Liver (tissue), 3 donors: ENCODE measurements at regions not wholly inside any gene's neighbourhood (a gene's known extent, or its start where the extent isn't known, plus 50 kb on each side); places are given as distances from the start of the nearest gene placed in this dataset.

Experiments
- FOXA1 ChIP-seq: IDR thresholded peaks from 2 replicates; pipeline ENCODE4 v1.6.1; 2016; ENCODE audit warnings: antibody characterized with exemption
- GABPA ChIP-seq, 2 donors: IDR thresholded peaks in 1 of 2; conservative IDR thresholded peaks in 1 of 2; 2 replicates each; pipeline ENCODE4 v1.6.1; 2016; ENCODE audit warnings: antibody characterized with exemption in 2 of 2, mild to moderate bottlenecking in 1 of 2, moderate library complexity in 1 of 2
- HNF4G ChIP-seq: IDR thresholded peaks from 2 replicates; pipeline ENCODE4 v1.6.1; 2016; ENCODE audit warnings: antibody characterized with exemption
- TAF1 ChIP-seq: conservative IDR thresholded peaks from 2 replicates; pipeline ENCODE4 v1.6.1; 2016; ENCODE audit warnings: antibody characterized with exemption, mild to moderate bottlenecking
- TF ChIP-seq, protein P1 (sequence below): fragments of 150-350 bp; IDR thresholded peaks from 2 replicates; pipeline ENCODE4 v1.5.1; 2017; ENCODE audit warnings: improper control_type of control experiment, low read depth, low read length; ENCODE audit not compliant: missing input control
- donor health status: healthy.
- donor health status: healthy.

GRCh38 chr4:154084864-154085263 is 296.0 kb upstream of the SFRP2 start:
- TF ChIP-seq GABPA (IDR thresholded peaks at IDR 0.05 in 1 of 2, conservative IDR thresholded peaks at IDR 0.05 in 1 of 2) (no peak), TAF1 (no peak), FOXA1 (no peak), HNF4G (no peak)
- TF ChIP-seq, protein P1, sequence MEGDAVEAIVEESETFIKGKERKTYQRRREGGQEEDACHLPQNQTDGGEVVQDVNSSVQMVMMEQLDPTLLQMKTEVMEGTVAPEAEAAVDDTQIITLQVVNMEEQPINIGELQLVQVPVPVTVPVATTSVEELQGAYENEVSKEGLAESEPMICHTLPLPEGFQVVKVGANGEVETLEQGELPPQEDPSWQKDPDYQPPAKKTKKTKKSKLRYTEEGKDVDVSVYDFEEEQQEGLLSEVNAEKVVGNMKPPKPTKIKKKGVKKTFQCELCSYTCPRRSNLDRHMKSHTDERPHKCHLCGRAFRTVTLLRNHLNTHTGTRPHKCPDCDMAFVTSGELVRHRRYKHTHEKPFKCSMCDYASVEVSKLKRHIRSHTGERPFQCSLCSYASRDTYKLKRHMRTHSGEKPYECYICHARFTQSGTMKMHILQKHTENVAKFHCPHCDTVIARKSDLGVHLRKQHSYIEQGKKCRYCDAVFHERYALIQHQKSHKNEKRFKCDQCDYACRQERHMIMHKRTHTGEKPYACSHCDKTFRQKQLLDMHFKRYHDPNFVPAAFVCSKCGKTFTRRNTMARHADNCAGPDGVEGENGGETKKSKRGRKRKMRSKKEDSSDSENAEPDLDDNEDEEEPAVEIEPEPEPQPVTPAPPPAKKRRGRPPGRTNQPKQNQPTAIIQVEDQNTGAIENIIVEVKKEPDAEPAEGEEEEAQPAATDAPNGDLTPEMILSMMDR, result no peak
